LNCAP (cell line): ENCODE measurements at regions not wholly inside any gene's neighbourhood (a gene's known extent, or its start where the extent isn't known, plus 50 kb on each side); places are given as distances from the start of the nearest gene placed in this dataset.

Experiments
- CTCF ChIP-seq: fragments of 450-650 bp; IDR thresholded peaks from 2 replicates; pipeline ENCODE4 v1.5.1; 2017; ENCODE audit warnings: mild to moderate bottlenecking

GRCh38 chrX:38970845-38971244 lies 169.6 kb downstream of the MID1IP1 start:
- TF ChIP-seq CTCF: no peak

- TF ChIP-seq CTCF: no peak
These were observed 172.1 kb downstream of the MID1IP1 start for GRCh38 chrX:38973322-38973721.

GRCh38 chrX:38974542-38974941 lies 173.3 kb downstream of the MID1IP1 start:
- no peak for TF ChIP-seq CTCF

- TF ChIP-seq CTCF: no peak
These were observed 174.2 kb downstream of the MID1IP1 start for GRCh38 chrX:38975368-38975942.

- TF ChIP-seq CTCF: no peak
These were observed 181.1 kb downstream of the MID1IP1 start for GRCh38 chrX:38982370-38982769.

GRCh38 chrX:38982843-38983242 lies 181.6 kb downstream of the MID1IP1 start:
- TF ChIP-seq CTCF: no peak

- peak; percentile 16; the same call in 1 of the 2 replicates for TF ChIP-seq CTCF
These were observed 184.1 kb downstream of the MID1IP1 start for GRCh38 chrX:38985375-38985774.

- TF ChIP-seq CTCF: no peak
These were observed 184.7 kb downstream of the MID1IP1 start for GRCh38 chrX:38985945-38986344.
